PC-9 (cell line): ENCODE measurements at regions not wholly inside any gene's neighbourhood (a gene's known extent, or its start where the extent isn't known, plus 50 kb on each side); places are given as distances from the start of the nearest gene placed in this dataset.

Experiments
- CTCF ChIP-seq: fragments of 200-600 bp; sonication (generic); conservative IDR thresholded peaks from 2 replicates; pipeline ENCODE4 v1.6.1; 2017; ENCODE audit warnings: mixed run types, antibody characterized with exemption, mild to moderate bottlenecking, moderate library complexity
- EZH2 ChIP-seq: fragments of 200-600 bp; sonication (generic); IDR thresholded peaks from 2 replicates; pipeline ENCODE4 v1.8.0; 2017; ENCODE audit warnings: antibody characterized with exemption, low read depth

DNA sequence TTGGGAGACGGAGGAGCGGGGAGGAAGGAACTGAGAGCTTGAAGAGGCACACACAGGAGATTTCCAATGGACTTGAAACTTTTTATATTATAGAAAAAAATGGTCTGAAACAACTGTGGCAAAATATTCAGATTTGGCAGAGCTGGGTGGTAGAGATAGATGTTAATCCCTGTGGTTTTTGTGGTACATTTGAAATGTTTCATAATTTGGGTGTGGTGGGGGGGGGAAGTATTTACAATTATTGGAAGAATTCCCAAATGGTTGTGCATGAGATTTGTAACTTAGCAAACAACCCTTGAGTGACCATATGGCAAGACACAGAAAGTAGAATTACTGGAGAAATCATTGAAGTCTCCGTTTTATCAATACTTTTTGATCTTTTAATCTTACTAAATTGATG, 588.8 kb upstream of the PSMD7 start:
- TF ChIP-seq CTCF (no peak), EZH2 (no peak)
